Neural cell (in vitro differentiated cells): ENCODE measurements at regions not wholly inside any gene's neighbourhood (a gene's known extent, or its start where the extent isn't known, plus 50 kb on each side); places are given as distances from the start of the nearest gene placed in this dataset.

Source experiments
- H2AFZ ChIP-seq: fragments of 200-600, 300-800 bp; sonication (generic), shearing (Covaris generic); 2 replicates; pipeline ENCODE4 v1.6.0; 2014; ENCODE audit warnings: low read depth, mild to moderate bottlenecking, antibody characterized with exemption, low read length, moderate library complexity
- H3F3A ChIP-seq: fragments of 200-600 bp; shearing (Covaris generic); 2 replicates; pipeline ENCODE4 v1.6.1; 2016; ENCODE audit warnings: mild to moderate bottlenecking, moderate library complexity, mixed read lengths, antibody characterized with exemption, low read length; ENCODE audit not compliant: insufficient read depth, poor library complexity, severe bottlenecking
- H3K27ac ChIP-seq: fragments of 200-600, 300-800 bp; sonication (generic), shearing (Covaris generic); 2 replicates; pipeline ENCODE4 v1.5.1; 2014; ENCODE audit warnings: mild to moderate bottlenecking, low read length, moderate library complexity
- H3K27me3 ChIP-seq: fragments of 300-800, 200-600 bp; sonication (generic), shearing (Covaris generic); 2 replicates; pipeline ENCODE4 v1.6.0; 2014; ENCODE audit warnings: mild to moderate bottlenecking, low read depth, low read length, moderate library complexity; ENCODE audit not compliant: insufficient read depth
- H3K36me3 ChIP-seq: fragments of 300-800, 200-600 bp; sonication (generic), shearing (Covaris generic); 2 replicates; pipeline ENCODE4 v1.5.1; 2014; ENCODE audit warnings: mild to moderate bottlenecking, antibody characterized with exemption, low read length, moderate library complexity; ENCODE audit not compliant: insufficient read depth
- H3K4me2 ChIP-seq: fragments of 300-800, 200-600 bp; sonication (generic), shearing (Covaris generic); 2 replicates; pipeline ENCODE4 v1.6.0; 2014; ENCODE audit warnings: mild to moderate bottlenecking, low read length
- H3K4me3 ChIP-seq: fragments of 300-800, 200-600 bp; sonication (generic), shearing (Covaris generic); 2 replicates; pipeline ENCODE4 v1.5.1; 2014; ENCODE audit warnings: mild to moderate bottlenecking, low read length, moderate library complexity
- H3K79me2 ChIP-seq: fragments of 200-600 bp; shearing (Covaris generic); replicated peaks from 2 replicates; pipeline ENCODE4 v1.6.0; 2014; ENCODE audit warnings: mild to moderate bottlenecking, low read length, moderate library complexity; ENCODE audit not compliant: insufficient read depth
- H3K9ac ChIP-seq: fragments of 300-800, 200-600 bp; sonication (generic), shearing (Covaris generic); 2 replicates; pipeline ENCODE4 v1.6.1; 2016; ENCODE audit warnings: mild to moderate bottlenecking, low read length, mixed read lengths
- H3K9me2 ChIP-seq: fragments of 200-600 bp; shearing (Covaris generic); 2 replicates; pipeline ENCODE4 v1.6.1; 2016; ENCODE audit warnings: mild to moderate bottlenecking, low read length, mixed read lengths; ENCODE audit not compliant: insufficient read depth
- H3K9me3 ChIP-seq: fragments of 200-600, 300-800 bp; sonication (generic), shearing (Covaris generic); 2 replicates; pipeline ENCODE4 v1.6.1; 2016; ENCODE audit warnings: mild to moderate bottlenecking, mixed run types, low read length, moderate library complexity, mixed read lengths
- H4K20me1 ChIP-seq: fragments of 200-600 bp; shearing (Covaris generic); 2 replicates; pipeline ENCODE4 v1.6.1; 2016; ENCODE audit warnings: mild to moderate bottlenecking, mixed run types; ENCODE audit not compliant: insufficient read depth
- CTCF ChIP-seq: fragments of 450-650 bp; IDR thresholded peaks from 2 replicates; pipeline ENCODE4 v1.5.1; 2014; ENCODE audit warnings: antibody characterized with exemption, mild to moderate bottlenecking, moderate library complexity; ENCODE audit not compliant: poor library complexity, severe bottlenecking
- EP300 ChIP-seq: fragments of 450-650 bp; conservative IDR thresholded peaks from 2 replicates; pipeline ENCODE4 v1.6.1; 2014; ENCODE audit warnings: antibody characterized with exemption, mild to moderate bottlenecking, moderate library complexity; ENCODE audit not compliant: poor library complexity, severe bottlenecking
- EZH2 ChIP-seq: fragments of 200-600, 300-800 bp; shearing (Covaris generic), sonication (generic); IDR thresholded peaks from 2 replicates; pipeline ENCODE4 v1.6.1; 2014; ENCODE audit warnings: antibody characterized with exemption, low read length, borderline replicate concordance, mild to moderate bottlenecking; ENCODE audit not compliant: insufficient read depth, poor library complexity, severe bottlenecking
- MXI1 ChIP-seq: fragments of 450-650 bp; conservative IDR thresholded peaks from 2 replicates; pipeline ENCODE4 v1.6.1; 2014; ENCODE audit warnings: antibody characterized with exemption, mild to moderate bottlenecking; ENCODE audit not compliant: poor library complexity, severe bottlenecking
- POLR2AphosphoS5 ChIP-seq: IDR thresholded peaks from 2 replicates; pipeline ENCODE4 v1.6.1; 2012
- RAD21 ChIP-seq: fragments of 450-650 bp; conservative IDR thresholded peaks from 2 replicates; pipeline ENCODE4 v1.6.1; 2014; ENCODE audit warnings: antibody characterized with exemption, mild to moderate bottlenecking, moderate library complexity
- REST ChIP-seq: IDR thresholded peaks from 2 replicates; pipeline ENCODE4 v1.6.1; 2012; ENCODE audit warnings: borderline replicate concordance
- SMC3 ChIP-seq: fragments of 450-650 bp; conservative IDR thresholded peaks from 2 replicates; pipeline ENCODE4 v1.6.1; 2014; ENCODE audit warnings: antibody characterized with exemption, mild to moderate bottlenecking, moderate library complexity; ENCODE audit not compliant: poor library complexity
- TAF1 ChIP-seq: IDR thresholded peaks from 2 replicates; pipeline ENCODE4 v1.6.1; 2012; ENCODE audit warnings: low read depth

DNA sequence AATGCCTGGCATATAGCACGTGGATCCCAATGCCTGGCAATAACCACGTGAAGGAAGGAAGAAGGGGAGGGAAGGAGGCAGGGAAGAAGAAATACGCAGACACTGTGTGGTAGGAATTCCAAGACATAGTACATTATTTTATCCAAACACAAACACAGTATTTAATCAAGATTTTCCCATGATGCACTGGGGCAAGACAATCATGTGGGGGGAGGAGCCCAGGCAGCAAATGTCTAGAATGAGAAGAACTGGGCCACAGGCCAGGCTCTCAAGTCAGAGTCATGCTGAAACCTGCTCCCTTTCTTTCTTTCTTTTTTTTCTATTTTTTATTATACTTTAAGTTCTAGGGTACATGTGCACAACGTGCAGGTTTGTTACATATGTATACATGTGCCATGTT lies 717.9 kb downstream of the UQCRFS1 start:
- H3K9ac ChIP-seq: no peak overlapping the region
- H3K36me3 ChIP-seq: no peaks in the 10 kb centered on the region
- H3K79me2 ChIP-seq: no peaks in the 10 kb centered on the region
- no peak overlapping the region for H3K27ac ChIP-seq
- no peak for TF ChIP-seq SMC3
- TF ChIP-seq MXI1: no peak
- no peak for TF ChIP-seq EP300
- no peak for TF ChIP-seq POLR2AphosphoS5
- no peak for TF ChIP-seq CTCF
- TF ChIP-seq EZH2: no peak
- no peak for TF ChIP-seq RAD21
- no peak for TF ChIP-seq REST
- no peak for TF ChIP-seq TAF1
- no peak overlapping the region for H3K4me3 ChIP-seq
- no peaks in the 10 kb centered on the region for H3K9me2 ChIP-seq
- H3K9me3 ChIP-seq: no peaks in the 10 kb centered on the region
- no peaks in the 10 kb centered on the region for H4K20me1 ChIP-seq
- H3K27me3 ChIP-seq: no peaks in the 10 kb centered on the region
- H3F3A ChIP-seq: no peaks in the 10 kb centered on the region
- no peak overlapping the region for H3K4me2 ChIP-seq
- H2AFZ ChIP-seq: no peak overlapping the region

- Histone ChIP-seq H3K79me2 (no peaks in the 10 kb centered on the region), H3K4me3 (no peak overlapping the region), H3K27ac (no peak overlapping the region), H3K36me3 (no peaks in the 10 kb centered on the region), H3K9me2 (no peaks in the 10 kb centered on the region), H4K20me1 (no peaks in the 10 kb centered on the region), H3F3A (no peaks in the 10 kb centered on the region), H3K27me3 (no peaks in the 10 kb centered on the region), H2AFZ (no peak overlapping the region), H3K9me3 (no peaks in the 10 kb centered on the region), H3K4me2 (no peak overlapping the region), H3K9ac (no peak overlapping the region)
- no peak for TF ChIP-seq CTCF
- no peak for TF ChIP-seq SMC3
- no peak for TF ChIP-seq EP300
- TF ChIP-seq MXI1: no peak
- no peak for TF ChIP-seq REST
- no peak for TF ChIP-seq TAF1
- TF ChIP-seq EZH2: no peak
- no peak for TF ChIP-seq RAD21
- TF ChIP-seq POLR2AphosphoS5: no peak
These were observed 718.5 kb downstream of the UQCRFS1 start for GRCh38 chr19:28494461-28494860.
